ENCODE measurements at regions not wholly inside any gene's neighbourhood (a gene's known extent, or its start where the extent isn't known, plus 50 kb on each side); places are given as distances from the start of the nearest gene placed in this dataset.

GRCh38 chr2:45104429-45104828, 95.2 kb upstream of the SIX2 start:
- no peak overlapping the region for H3K4me3 ChIP-seq
- TF ChIP-seq, protein P1, sequence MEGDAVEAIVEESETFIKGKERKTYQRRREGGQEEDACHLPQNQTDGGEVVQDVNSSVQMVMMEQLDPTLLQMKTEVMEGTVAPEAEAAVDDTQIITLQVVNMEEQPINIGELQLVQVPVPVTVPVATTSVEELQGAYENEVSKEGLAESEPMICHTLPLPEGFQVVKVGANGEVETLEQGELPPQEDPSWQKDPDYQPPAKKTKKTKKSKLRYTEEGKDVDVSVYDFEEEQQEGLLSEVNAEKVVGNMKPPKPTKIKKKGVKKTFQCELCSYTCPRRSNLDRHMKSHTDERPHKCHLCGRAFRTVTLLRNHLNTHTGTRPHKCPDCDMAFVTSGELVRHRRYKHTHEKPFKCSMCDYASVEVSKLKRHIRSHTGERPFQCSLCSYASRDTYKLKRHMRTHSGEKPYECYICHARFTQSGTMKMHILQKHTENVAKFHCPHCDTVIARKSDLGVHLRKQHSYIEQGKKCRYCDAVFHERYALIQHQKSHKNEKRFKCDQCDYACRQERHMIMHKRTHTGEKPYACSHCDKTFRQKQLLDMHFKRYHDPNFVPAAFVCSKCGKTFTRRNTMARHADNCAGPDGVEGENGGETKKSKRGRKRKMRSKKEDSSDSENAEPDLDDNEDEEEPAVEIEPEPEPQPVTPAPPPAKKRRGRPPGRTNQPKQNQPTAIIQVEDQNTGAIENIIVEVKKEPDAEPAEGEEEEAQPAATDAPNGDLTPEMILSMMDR (IDR thresholded peaks at IDR 0.05) = no peak
- no peak for TF ChIP-seq POLR2A (IDR thresholded peaks at IDR 0.05)
- no peak for DNase-seq
- WGBS, 2 donors = 73 to 85% methylated on average over 3 of the region's 3 CpGs
- no peak for ATAC-seq
- no peaks in the 10 kb centered on the region for H3K9me3 ChIP-seq
- H3K27ac ChIP-seq = no peak overlapping the region
- H3K27me3 ChIP-seq = no peaks in the 10 kb centered on the region
- H3K36me3 ChIP-seq (replicated peaks in 1 of 2; ENCODE audit: insufficient read depth in 1 of 2, low read depth in 2 of 2) = no peaks in the 10 kb centered on the region
- intact Hi-C loops (cut with DNase I) = no loop called here
- H3K4me1 ChIP-seq = no peaks in the 10 kb centered on the region

DNA sequence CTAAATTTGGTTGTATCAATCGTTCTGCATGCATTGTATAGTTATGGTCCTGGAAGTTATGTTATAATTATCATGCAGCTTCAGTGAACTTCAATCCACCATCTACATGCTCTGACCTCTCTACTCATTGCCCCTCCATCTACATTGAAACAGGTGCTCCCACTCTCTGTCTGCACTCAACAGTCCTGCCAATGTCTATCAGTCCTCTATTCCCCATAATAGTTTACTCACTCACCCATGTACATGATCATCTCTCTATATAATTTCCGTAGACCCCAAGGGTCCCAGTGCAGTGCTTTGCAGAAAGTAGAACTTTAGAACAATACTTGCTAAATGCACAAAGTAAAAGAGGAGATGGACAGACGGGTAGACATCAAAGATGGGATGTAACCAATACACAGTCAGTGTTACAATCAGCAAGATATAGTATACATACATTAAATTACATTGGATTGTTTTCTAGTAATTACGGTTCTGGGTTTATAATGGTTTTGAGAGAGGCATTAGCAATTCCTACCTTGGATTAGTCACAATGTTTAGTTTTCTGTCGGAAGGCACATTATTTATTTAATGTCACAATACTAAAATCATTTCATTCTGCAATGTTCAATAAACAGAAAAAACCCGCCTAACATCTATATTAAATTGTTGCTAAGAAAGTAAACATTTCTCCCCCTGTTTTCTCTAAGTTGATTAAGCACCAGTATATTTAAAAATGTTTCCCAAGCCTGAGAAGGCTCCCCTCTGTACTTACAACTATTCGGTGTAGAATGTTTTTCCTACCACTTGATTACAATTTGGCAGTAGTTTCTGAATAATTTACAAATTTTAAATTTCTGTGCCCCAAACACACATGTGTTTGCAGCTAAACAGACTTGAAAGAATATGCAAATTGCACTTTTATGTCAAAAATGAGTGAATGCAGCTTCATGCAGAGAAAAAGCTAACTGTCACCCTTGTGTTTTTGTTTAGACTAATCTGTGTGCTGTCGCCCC, 94.4 kb upstream of the SIX2 start:
- H3K36me3 ChIP-seq (replicated peaks in 1 of 2; ENCODE audit: insufficient read depth in 1 of 2, low read depth in 2 of 2) = no peaks in the 10 kb centered on the region
- ATAC-seq (no peak), DNase-seq (no peak)
- H3K27me3 ChIP-seq = no peaks in the 10 kb centered on the region
- H3K4me1 ChIP-seq = no peaks in the 10 kb centered on the region
- H3K4me3 ChIP-seq = no peak overlapping the region
- intact Hi-C loops (cut with DNase I) = no loop called here
- H3K9me3 ChIP-seq = no peaks in the 10 kb centered on the region
- no peak overlapping the region for H3K27ac ChIP-seq
- WGBS, 2 donors = 61 to 64% methylated on average over 8 of the region's 8 CpGs
- no peak for TF ChIP-seq POLR2A (IDR thresholded peaks at IDR 0.05)
- TF ChIP-seq, protein P1 (IDR thresholded peaks at IDR 0.05) = no peak

GRCh38 chr2:45102579-45103117, 93.4 kb upstream of the SIX2 start:
- Histone ChIP-seq H3K27me3 (no peaks in the 10 kb centered on the region), H3K9me3 (no peaks in the 10 kb centered on the region), H3K27ac (no peak overlapping the region), H3K36me3 (replicated peaks in 1 of 2; ENCODE audit: insufficient read depth in 1 of 2, low read depth in 2 of 2) (no peaks in the 10 kb centered on the region), H3K4me3 (no peak overlapping the region), H3K4me1 (no peaks in the 10 kb centered on the region)
- WGBS, 2 donors = 92 to 94% methylated on average over 3 of the region's 3 CpGs
- intact Hi-C loops (cut with DNase I) = no loop called here
- DNase-seq = no peak
- no peak for TF ChIP-seq POLR2A (IDR thresholded peaks at IDR 0.05)
- TF ChIP-seq, protein P1 (IDR thresholded peaks at IDR 0.05) = no peak
- no peak for ATAC-seq

GRCh38 chr2:45102141-45102540, 92.9 kb upstream of the SIX2 start:
- Histone ChIP-seq H3K27me3 (no peaks in the 10 kb centered on the region), H3K4me3 (no peak overlapping the region), H3K4me1 (no peaks in the 10 kb centered on the region), H3K27ac (no peak overlapping the region), H3K36me3 (replicated peaks in 1 of 2; ENCODE audit: insufficient read depth in 1 of 2, low read depth in 2 of 2) (no peaks in the 10 kb centered on the region), H3K9me3 (no peaks in the 10 kb centered on the region)
- intact Hi-C loops (cut with DNase I) = no loop called here
- ATAC-seq (no peak), DNase-seq (no peak)
- TF ChIP-seq, protein P1 (IDR thresholded peaks at IDR 0.05) = no peak
- TF ChIP-seq POLR2A (IDR thresholded peaks at IDR 0.05) = no peak
- WGBS, 2 donors = 66 to 89% methylated on average over 1 of the region's 1 CpG

All from body of pancreas (tissue), 4 donors.